ENCODE measurements at regions not wholly inside any gene's neighbourhood (a gene's known extent, or its start where the extent isn't known, plus 50 kb on each side); places are given as distances from the start of the nearest gene placed in this dataset.

DNA sequence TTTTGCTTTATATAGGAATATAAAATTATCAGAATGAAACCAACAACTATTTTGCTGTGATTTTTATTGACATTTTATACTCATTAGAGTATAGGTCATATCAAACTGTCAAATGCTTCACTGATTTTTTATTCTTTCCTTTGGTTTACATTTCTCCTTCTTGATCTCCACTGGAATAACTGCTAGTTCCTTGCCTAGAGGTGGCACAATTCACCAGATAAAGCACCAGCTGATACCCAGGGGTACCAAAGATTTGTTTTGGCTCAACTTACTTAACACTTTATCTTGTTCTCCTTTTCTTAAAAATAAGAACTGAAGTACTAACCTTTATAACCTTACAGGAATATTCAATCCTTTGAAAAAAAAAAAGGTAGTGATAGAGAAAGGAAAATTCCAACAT is 725.1 kb upstream of the CHORDC1 start:
- TF ChIP-seq, protein P1, sequence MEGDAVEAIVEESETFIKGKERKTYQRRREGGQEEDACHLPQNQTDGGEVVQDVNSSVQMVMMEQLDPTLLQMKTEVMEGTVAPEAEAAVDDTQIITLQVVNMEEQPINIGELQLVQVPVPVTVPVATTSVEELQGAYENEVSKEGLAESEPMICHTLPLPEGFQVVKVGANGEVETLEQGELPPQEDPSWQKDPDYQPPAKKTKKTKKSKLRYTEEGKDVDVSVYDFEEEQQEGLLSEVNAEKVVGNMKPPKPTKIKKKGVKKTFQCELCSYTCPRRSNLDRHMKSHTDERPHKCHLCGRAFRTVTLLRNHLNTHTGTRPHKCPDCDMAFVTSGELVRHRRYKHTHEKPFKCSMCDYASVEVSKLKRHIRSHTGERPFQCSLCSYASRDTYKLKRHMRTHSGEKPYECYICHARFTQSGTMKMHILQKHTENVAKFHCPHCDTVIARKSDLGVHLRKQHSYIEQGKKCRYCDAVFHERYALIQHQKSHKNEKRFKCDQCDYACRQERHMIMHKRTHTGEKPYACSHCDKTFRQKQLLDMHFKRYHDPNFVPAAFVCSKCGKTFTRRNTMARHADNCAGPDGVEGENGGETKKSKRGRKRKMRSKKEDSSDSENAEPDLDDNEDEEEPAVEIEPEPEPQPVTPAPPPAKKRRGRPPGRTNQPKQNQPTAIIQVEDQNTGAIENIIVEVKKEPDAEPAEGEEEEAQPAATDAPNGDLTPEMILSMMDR (IDR thresholded peaks at IDR 0.05), result no peak; the same call in 1 of the 2 replicates
- TF ChIP-seq TCF7L2 (IDR thresholded peaks at IDR 0.05; ENCODE audit: low read depth, low read length) (no peak), SIN3A (IDR thresholded peaks at IDR 0.05; ENCODE audit: borderline replicate concordance, insufficient read depth, low read depth, low read length) (no peak), POLR2AphosphoS5 (IDR thresholded peaks at IDR 0.05; ENCODE audit: low read depth, low read length) (no peak)
